Loucy (cell line): ENCODE measurements at regions not wholly inside any gene's neighbourhood (a gene's known extent, or its start where the extent isn't known, plus 50 kb on each side); places are given as distances from the start of the nearest gene placed in this dataset.
"Not testable (repeated sequence)": the region's sequence is repeated elsewhere in the genome, so short reads cannot be mapped to it uniquely, and the experiment has no call there.

ENCODE experiments used
- H2AFZ ChIP-seq: fragments of 200-600 bp; sonication (generic); 2 replicates; pipeline ENCODE4 v1.6.0; 2016; ENCODE audit warnings: antibody characterized with exemption, mild to moderate bottlenecking, low read length, moderate library complexity
- H3F3A ChIP-seq: fragments of 200-600 bp; 2 replicates; pipeline ENCODE4 v1.6.0; 2016; ENCODE audit warnings: antibody characterized with exemption, low read depth, mild to moderate bottlenecking
- H3K27me3 ChIP-seq: fragments of 200-600 bp; sonication (generic); 2 replicates; pipeline ENCODE4 v1.6.1; 2014; ENCODE audit warnings: low read length, mild to moderate bottlenecking; ENCODE audit not compliant: insufficient read depth, poor library complexity, severe bottlenecking
- H3K36me3 ChIP-seq: fragments of 200-600 bp; sonication (generic); 2 replicates; pipeline ENCODE4 v1.6.1; 2016; ENCODE audit warnings: low read length; ENCODE audit not compliant: insufficient read depth
- H3K4me1 ChIP-seq: fragments of 200-600 bp; sonication (generic); 2 replicates; pipeline ENCODE4 v1.5.1; 2014; ENCODE audit warnings: low read length, mild to moderate bottlenecking; ENCODE audit not compliant: insufficient read depth, poor library complexity, severe bottlenecking
- H3K4me2 ChIP-seq: fragments of 200-600 bp; sonication (generic); 2 replicates; pipeline ENCODE4 v1.6.0; 2014; ENCODE audit warnings: antibody characterized with exemption, low read length, low read depth, mild to moderate bottlenecking; ENCODE audit not compliant: poor library complexity, severe bottlenecking
- H3K4me3 ChIP-seq: fragments of 200-600 bp; sonication (generic); 2 replicates; pipeline ENCODE4 v1.5.1; 2014; ENCODE audit warnings: low read length, mild to moderate bottlenecking, mixed read lengths; ENCODE audit not compliant: poor library complexity, severe bottlenecking
- H3K79me2 ChIP-seq: fragments of 200-600 bp; sonication (generic); 2 replicates; pipeline ENCODE4 v1.6.1; 2014; ENCODE audit warnings: low read length; ENCODE audit not compliant: insufficient read depth
- H3K9ac ChIP-seq: fragments of 200-600 bp; sonication (generic); 2 replicates; pipeline ENCODE4 v1.6.0; 2014; ENCODE audit warnings: mild to moderate bottlenecking, low read depth, low read length, moderate library complexity; ENCODE audit not compliant: poor library complexity, severe bottlenecking
- H3K9me2 ChIP-seq: fragments of 200-600 bp; sonication (generic); replicated peaks from 2 replicates; pipeline ENCODE4 v1.6.1; 2016; ENCODE audit warnings: low read depth, low read length, mixed read lengths
- H3K9me3 ChIP-seq: fragments of 200-600 bp; sonication (generic); 2 replicates; pipeline ENCODE4 v1.6.1; 2014; ENCODE audit warnings: mild to moderate bottlenecking, antibody characterized with exemption, low read length, low read depth; ENCODE audit not compliant: insufficient read depth
- H4K20me1 ChIP-seq: fragments of 200-600 bp; sonication (generic); 2 replicates; pipeline ENCODE4 v1.6.0; 2014; ENCODE audit warnings: antibody characterized with exemption, low read length, mild to moderate bottlenecking; ENCODE audit not compliant: insufficient read depth, poor library complexity, severe bottlenecking
- EZH2phosphoT487 ChIP-seq: fragments of 200-600 bp; IDR thresholded peaks from 2 replicates; pipeline ENCODE4 v1.6.1; 2018; ENCODE audit warnings: antibody characterized with exemption, mild to moderate bottlenecking, moderate library complexity, borderline replicate concordance
- TF ChIP-seq, protein P1 (sequence below): fragments of 200-600 bp; sonication (generic); conservative IDR thresholded peaks from 2 replicates; pipeline ENCODE4 v1.5.1; 2014; ENCODE audit warnings: mild to moderate bottlenecking, antibody characterized with exemption, low read length

DNA sequence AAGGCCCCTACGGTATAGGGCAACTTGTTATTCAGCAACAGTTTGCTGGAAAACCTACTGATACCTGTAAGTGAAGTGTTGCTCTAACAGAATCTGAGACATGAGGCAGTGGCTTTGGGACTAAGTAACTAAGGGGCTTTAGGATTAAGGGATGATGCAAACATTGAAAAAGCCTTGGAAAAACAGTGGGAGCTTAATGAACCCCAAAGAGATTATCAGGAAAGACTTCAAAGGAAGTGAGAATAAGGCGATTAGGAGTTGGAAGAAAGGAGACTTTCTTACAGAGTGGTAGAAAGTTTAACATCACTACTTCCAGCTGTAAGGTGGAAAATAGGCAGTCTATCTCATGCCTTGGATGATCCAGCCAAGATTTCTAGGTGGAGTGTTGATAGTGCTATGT is 158.2 kb upstream of the TRIB2 start:
- Histone ChIP-seq H4K20me1 (no peaks in the 10 kb centered on the region), H3F3A (no peaks in the 10 kb centered on the region), H3K4me1 (peaks cover 32% of the 10 kb centered on the region), H3K4me3 (no peak overlapping the region), H3K9ac (no peak overlapping the region), H3K27me3 (no peaks in the 10 kb centered on the region), H3K4me2 (no peak overlapping the region), H3K36me3 (no peaks in the 10 kb centered on the region), H3K9me3 (no peaks in the 10 kb centered on the region), H2AFZ (no peak overlapping the region; the same call in 1 of the 2 replicates), H3K79me2 (no peaks in the 10 kb centered on the region), H3K9me2 (no peaks in the 10 kb centered on the region)
- TF ChIP-seq, protein P1, sequence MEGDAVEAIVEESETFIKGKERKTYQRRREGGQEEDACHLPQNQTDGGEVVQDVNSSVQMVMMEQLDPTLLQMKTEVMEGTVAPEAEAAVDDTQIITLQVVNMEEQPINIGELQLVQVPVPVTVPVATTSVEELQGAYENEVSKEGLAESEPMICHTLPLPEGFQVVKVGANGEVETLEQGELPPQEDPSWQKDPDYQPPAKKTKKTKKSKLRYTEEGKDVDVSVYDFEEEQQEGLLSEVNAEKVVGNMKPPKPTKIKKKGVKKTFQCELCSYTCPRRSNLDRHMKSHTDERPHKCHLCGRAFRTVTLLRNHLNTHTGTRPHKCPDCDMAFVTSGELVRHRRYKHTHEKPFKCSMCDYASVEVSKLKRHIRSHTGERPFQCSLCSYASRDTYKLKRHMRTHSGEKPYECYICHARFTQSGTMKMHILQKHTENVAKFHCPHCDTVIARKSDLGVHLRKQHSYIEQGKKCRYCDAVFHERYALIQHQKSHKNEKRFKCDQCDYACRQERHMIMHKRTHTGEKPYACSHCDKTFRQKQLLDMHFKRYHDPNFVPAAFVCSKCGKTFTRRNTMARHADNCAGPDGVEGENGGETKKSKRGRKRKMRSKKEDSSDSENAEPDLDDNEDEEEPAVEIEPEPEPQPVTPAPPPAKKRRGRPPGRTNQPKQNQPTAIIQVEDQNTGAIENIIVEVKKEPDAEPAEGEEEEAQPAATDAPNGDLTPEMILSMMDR = no peak
- TF ChIP-seq EZH2phosphoT487 = no peak

DNA sequence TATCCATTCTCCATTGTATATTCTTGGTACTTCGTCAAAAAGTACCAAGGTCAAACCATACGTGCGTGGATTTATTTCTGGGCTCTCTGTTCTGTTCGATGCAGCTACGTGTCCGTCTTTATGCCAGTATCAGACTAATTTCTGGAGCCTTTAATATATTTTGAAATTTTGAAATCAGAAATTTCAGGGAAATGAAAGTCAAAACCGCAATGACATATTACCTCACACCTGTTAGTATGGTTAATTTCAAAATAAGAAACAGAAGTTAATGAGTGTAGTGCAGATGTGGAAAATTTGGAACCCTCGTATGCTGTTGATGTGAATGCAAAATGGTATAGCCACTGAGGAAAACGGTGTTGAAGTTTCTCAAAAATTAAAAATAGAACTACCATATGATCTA is 156.1 kb upstream of the TRIB2 start:
- Histone ChIP-seq H3K4me1 (peaks cover 16% of the 10 kb centered on the region), H3K9me3 (no peaks in the 10 kb centered on the region), H3K9ac (no peak overlapping the region), H3K27me3 (no peaks in the 10 kb centered on the region), H3F3A (no peaks in the 10 kb centered on the region), H3K79me2 (no peaks in the 10 kb centered on the region), H4K20me1 (no peaks in the 10 kb centered on the region), H3K4me2 (no peak overlapping the region), H3K4me3 (no peak overlapping the region), H3K36me3 (no peaks in the 10 kb centered on the region), H2AFZ (no peak overlapping the region), H3K9me2 (no peaks in the 10 kb centered on the region)
- TF ChIP-seq EZH2phosphoT487 = no peak
- TF ChIP-seq, protein P1 = no peak

DNA sequence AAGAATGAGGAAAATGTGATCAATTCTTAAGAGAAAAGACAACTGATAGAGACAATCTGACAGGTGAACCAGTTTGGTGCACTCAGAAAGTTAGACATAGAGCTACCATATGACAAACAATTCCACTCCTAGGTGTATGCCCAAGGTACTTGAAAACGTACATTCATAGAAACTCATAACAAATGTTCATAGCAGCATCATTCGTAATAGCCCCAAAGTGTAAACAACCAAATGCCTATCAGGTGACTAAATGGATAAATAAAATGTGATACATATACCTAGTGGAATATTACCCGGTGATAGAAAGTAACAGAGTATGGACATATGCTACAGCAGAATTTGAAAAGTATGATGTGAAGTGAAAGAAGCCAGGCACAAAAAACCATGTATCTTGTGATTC is 149.3 kb upstream of the TRIB2 start:
- H3K4me1 ChIP-seq = no peaks in the 10 kb centered on the region
- H4K20me1 ChIP-seq = no peaks in the 10 kb centered on the region
- H3K4me3 ChIP-seq = no peak overlapping the region
- no peaks in the 10 kb centered on the region for H3K79me2 ChIP-seq
- H2AFZ ChIP-seq = no peak overlapping the region
- H3K9ac ChIP-seq = no peak overlapping the region
- no peaks in the 10 kb centered on the region for H3K27me3 ChIP-seq
- H3K9me2 ChIP-seq = no peaks in the 10 kb centered on the region
- H3K36me3 ChIP-seq = no peaks in the 10 kb centered on the region
- no peaks in the 10 kb centered on the region for H3F3A ChIP-seq
- H3K4me2 ChIP-seq = no peak overlapping the region
- no peak for TF ChIP-seq EZH2phosphoT487
- TF ChIP-seq, protein P1 = no peak
- H3K9me3 ChIP-seq = no peaks in the 10 kb centered on the region

DNA sequence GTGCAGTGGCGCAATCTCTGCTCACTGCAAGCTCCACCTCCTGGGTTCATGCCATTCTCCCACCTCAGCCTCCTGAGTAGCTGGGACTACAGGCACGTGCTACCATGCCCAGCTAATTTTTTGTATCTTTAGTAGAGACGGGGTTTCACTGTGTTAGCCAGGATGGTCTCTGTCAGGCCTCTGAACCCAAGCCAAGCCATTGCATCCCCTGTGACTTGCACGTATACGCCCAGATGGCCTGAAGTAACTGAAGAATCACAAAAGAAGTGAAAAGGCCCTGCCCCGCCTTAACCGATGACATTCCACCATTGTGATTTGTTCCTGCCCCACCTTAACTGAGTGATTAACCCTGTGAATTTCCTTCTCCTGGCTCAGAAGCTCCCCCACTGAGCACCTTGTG is 147.2 kb upstream of the TRIB2 start:
- not testable (repeated sequence) for H3K79me2 ChIP-seq

DNA sequence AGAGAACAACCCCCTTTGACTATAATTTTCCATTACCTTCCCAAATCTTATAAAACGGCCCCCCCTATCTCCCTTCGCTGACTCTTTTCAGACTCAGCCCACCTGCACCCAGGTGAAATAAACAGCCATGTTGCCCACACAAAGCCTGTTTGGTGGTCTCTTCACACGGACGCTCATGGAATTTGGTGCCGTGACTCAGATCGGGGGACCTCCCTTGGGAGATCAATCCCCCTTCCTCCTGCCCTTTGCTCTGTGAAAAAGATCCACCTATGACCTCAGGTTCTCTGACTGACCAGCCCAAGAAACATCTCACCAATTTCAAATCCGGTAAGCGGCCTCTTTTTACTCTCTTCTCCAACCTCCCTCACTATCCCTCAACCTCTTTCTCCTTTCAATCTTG is 146.8 kb upstream of the TRIB2 start:
- not testable (repeated sequence) for H3K4me3 ChIP-seq, H3K27me3 ChIP-seq, H3K4me2 ChIP-seq, H4K20me1 ChIP-seq, H3K9me2 ChIP-seq, H3K79me2 ChIP-seq, H2AFZ ChIP-seq, H3F3A ChIP-seq, H3K9ac ChIP-seq, H3K9me3 ChIP-seq, H3K36me3 ChIP-seq, H3K4me1 ChIP-seq

More for the DNA sequence above, 147.2 kb upstream of the TRIB2 start:
- H3K4me3 ChIP-seq, H3F3A ChIP-seq, H4K20me1 ChIP-seq, H3K9me2 ChIP-seq, H3K4me1 ChIP-seq, H3K36me3 ChIP-seq, H3K27me3 ChIP-seq, H3K9ac ChIP-seq, H3K9me3 ChIP-seq, H2AFZ ChIP-seq, H3K4me2 ChIP-seq: not testable (repeated sequence)
